ENCODE measurements at regions not wholly inside any gene's neighbourhood (a gene's known extent, or its start where the extent isn't known, plus 50 kb on each side); places are given as distances from the start of the nearest gene placed in this dataset.

DNA sequence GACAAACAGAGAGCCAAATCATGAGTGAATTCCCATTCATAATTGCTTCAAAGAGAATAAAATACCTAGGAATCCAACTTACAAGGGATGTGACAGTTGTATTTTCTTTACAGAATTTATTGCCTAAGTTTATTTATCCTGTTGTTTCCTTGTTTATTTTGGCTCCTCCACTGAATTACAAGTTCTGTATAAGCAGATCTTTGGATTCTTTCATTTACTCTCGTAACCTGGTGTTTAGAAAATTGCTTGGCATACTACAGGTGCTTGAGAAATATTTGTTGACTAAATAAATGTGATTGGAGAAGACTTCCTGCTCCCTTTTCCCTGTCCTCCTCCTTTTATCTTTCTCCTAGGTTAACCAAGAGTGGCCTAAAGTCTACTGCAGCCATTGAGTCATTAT, 455.6 kb downstream of the TMEM38B start:
- TF ChIP-seq, protein P1, sequence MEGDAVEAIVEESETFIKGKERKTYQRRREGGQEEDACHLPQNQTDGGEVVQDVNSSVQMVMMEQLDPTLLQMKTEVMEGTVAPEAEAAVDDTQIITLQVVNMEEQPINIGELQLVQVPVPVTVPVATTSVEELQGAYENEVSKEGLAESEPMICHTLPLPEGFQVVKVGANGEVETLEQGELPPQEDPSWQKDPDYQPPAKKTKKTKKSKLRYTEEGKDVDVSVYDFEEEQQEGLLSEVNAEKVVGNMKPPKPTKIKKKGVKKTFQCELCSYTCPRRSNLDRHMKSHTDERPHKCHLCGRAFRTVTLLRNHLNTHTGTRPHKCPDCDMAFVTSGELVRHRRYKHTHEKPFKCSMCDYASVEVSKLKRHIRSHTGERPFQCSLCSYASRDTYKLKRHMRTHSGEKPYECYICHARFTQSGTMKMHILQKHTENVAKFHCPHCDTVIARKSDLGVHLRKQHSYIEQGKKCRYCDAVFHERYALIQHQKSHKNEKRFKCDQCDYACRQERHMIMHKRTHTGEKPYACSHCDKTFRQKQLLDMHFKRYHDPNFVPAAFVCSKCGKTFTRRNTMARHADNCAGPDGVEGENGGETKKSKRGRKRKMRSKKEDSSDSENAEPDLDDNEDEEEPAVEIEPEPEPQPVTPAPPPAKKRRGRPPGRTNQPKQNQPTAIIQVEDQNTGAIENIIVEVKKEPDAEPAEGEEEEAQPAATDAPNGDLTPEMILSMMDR (IDR thresholded peaks at IDR 0.05; ENCODE audit: borderline replicate concordance, extremely low read depth, low read length, poor library complexity, severe bottlenecking) = no peak
- TF ChIP-seq EZH2 (IDR thresholded peaks at IDR 0.05; ENCODE audit: borderline replicate concordance, low read depth, low read length, severe bottlenecking) = no peak

All from DND-41 (cell line).